ENCODE measurements at regions not wholly inside any gene's neighbourhood (a gene's known extent, or its start where the extent isn't known, plus 50 kb on each side); places are given as distances from the start of the nearest gene placed in this dataset.

- TF ChIP-seq CTCF (IDR thresholded peaks at IDR 0.05) (no peak), POLR2A (IDR thresholded peaks at IDR 0.05) (no peak)
Measured at GRCh38 chr4:164596927-164597326, 157.0 kb upstream of the SMIM31 start.
